Trophoblast cell (in vitro differentiated cells and primary cell): ENCODE measurements at regions not wholly inside any gene's neighbourhood (a gene's known extent, or its start where the extent isn't known, plus 50 kb on each side); places are given as distances from the start of the nearest gene placed in this dataset.

Source experiments
- DNase-seq, 2 donors: peaks; one replicate each; pipeline ENCODE4 v3.0.0-alpha.2; 2016
- H2AFZ ChIP-seq: 2 replicates; pipeline ENCODE4 v1.6.1; 2013; ENCODE audit warnings: low read length, moderate library complexity, mild to moderate bottlenecking; ENCODE audit not compliant: insufficient read depth, poor library complexity
- H2AK5ac ChIP-seq: 2 replicates; pipeline ENCODE4 v1.6.1; 2013; ENCODE audit warnings: mild to moderate bottlenecking, low read length
- H2BK120ac ChIP-seq: 2 replicates; pipeline ENCODE4 v1.6.1; 2013; ENCODE audit warnings: low read length, mild to moderate bottlenecking, moderate library complexity; ENCODE audit not compliant: insufficient read depth, poor library complexity
- H2BK12ac ChIP-seq: 2 replicates; pipeline ENCODE4 v1.6.1; 2013; ENCODE audit warnings: mild to moderate bottlenecking, low read length, moderate library complexity
- H2BK5ac ChIP-seq: 2 replicates; pipeline ENCODE4 v1.6.1; 2013; ENCODE audit warnings: low read length, low read depth, moderate library complexity, mild to moderate bottlenecking; ENCODE audit not compliant: poor library complexity
- H3K14ac ChIP-seq: 2 replicates; pipeline ENCODE4 v1.6.1; 2013; ENCODE audit warnings: mild to moderate bottlenecking, low read length
- H3K18ac ChIP-seq: 2 replicates; pipeline ENCODE4 v1.6.1; 2013; ENCODE audit warnings: mild to moderate bottlenecking, low read length
- H3K23ac ChIP-seq: 2 replicates; pipeline ENCODE4 v1.6.1; 2013; ENCODE audit warnings: low read length
- H3K27ac ChIP-seq: 2 replicates; pipeline ENCODE4 v1.5.1; 2013; ENCODE audit warnings: low read depth, mild to moderate bottlenecking, inconsistent platforms, low read length, moderate library complexity
- H3K27me3 ChIP-seq: 2 replicates; pipeline ENCODE4 v1.6.1; 2013; ENCODE audit warnings: inconsistent platforms, mild to moderate bottlenecking, low read length, moderate library complexity; ENCODE audit not compliant: insufficient read depth
- H3K36me3 ChIP-seq, 2 experiments: 1 replicate in 1 of 2; 2 replicates in 1 of 2; pipeline ENCODE4 v1.6.1; 2013; ENCODE audit warnings: low read length in 2 of 2, mild to moderate bottlenecking in 2 of 2, moderate library complexity in 1 of 2; ENCODE audit not compliant: insufficient read depth in 2 of 2, control insufficient read depth in 1 of 2
- H3K4ac ChIP-seq: 2 replicates; pipeline ENCODE4 v1.6.1; 2013; ENCODE audit warnings: low read depth, mild to moderate bottlenecking, low read length, moderate library complexity
- H3K4me1 ChIP-seq, 2 experiments: 1 replicate in 1 of 2; 2 replicates in 1 of 2; pipeline ENCODE4 v1.6.1; 2013; ENCODE audit warnings: low read length in 2 of 2, mild to moderate bottlenecking in 2 of 2, moderate library complexity in 1 of 2; ENCODE audit not compliant: insufficient read depth in 2 of 2, control insufficient read depth in 1 of 2
- H3K4me2 ChIP-seq: 2 replicates; pipeline ENCODE4 v1.6.1; 2013; ENCODE audit warnings: inconsistent platforms, mild to moderate bottlenecking, low read length, moderate library complexity
- H3K4me3 ChIP-seq: 2 replicates; pipeline ENCODE4 v1.5.1; 2013; ENCODE audit warnings: mild to moderate bottlenecking, low read depth, low read length, inconsistent platforms
- H3K79me1 ChIP-seq: one replicate; pipeline ENCODE4 v1.6.1; 2013; ENCODE audit warnings: low read length
- H3K79me2 ChIP-seq: 2 replicates; pipeline ENCODE4 v1.6.1; 2013; ENCODE audit warnings: low read length, mild to moderate bottlenecking; ENCODE audit not compliant: control insufficient read depth, insufficient read depth, poor library complexity
- H3K9ac ChIP-seq: 2 replicates; pipeline ENCODE4 v1.6.1; 2013; ENCODE audit warnings: mild to moderate bottlenecking, low read length
- H3K9me3 ChIP-seq: 2 replicates; pipeline ENCODE4 v1.6.1; 2013; ENCODE audit warnings: low read depth, mild to moderate bottlenecking, control low read depth, inconsistent platforms, low read length; ENCODE audit not compliant: insufficient read depth
- H4K12ac ChIP-seq: 2 replicates; pipeline ENCODE4 v1.6.1; 2013; ENCODE audit warnings: low read depth, mild to moderate bottlenecking, low read length, moderate library complexity
- H4K8ac ChIP-seq: 2 replicates; pipeline ENCODE4 v1.6.1; 2013; ENCODE audit warnings: low read depth, mild to moderate bottlenecking, low read length, moderate library complexity
- H4K91ac ChIP-seq: one replicate; pipeline ENCODE4 v1.6.1; 2013; ENCODE audit warnings: low read depth, mild to moderate bottlenecking, low read length, moderate library complexity
- WGBS: extraction: QIAGEN DNeasy Blood & Tissue Kit; methylation state at CpG from one replicate; pipeline ENCODE4 v1.1.7; 2013; ENCODE audit warnings: missing lambda C conversion rate; ENCODE audit not compliant: insufficient read length, insufficient coverage; ENCODE audit errors: extremely low coverage; 5-methylcytosine and 5-hydroxymethylcytosine counted together

DNA sequence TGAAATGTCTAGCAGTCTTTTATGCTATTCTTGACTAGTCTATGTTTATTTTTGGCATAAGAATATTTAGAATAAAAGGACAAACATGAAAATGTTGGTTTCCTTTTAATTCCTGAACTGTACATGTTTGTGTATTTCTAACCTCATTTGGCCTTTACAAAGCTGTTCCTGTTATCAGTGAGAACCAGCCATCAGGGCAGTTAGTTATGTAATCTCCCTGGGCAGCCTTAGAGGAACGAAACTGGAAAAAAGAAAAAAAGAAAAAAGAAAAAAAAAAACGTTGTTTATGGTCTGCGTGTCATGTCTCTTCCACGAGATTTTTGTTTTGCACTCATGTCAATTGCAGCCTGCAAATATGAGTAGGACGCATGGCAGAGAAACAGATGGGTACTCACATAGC lies 193.7 kb downstream of the MAGEB5 start:
- no peaks in the 10 kb centered on the region for H3K4me1 ChIP-seq
- no peaks in the 10 kb centered on the region for H3K79me2 ChIP-seq
- H2AK5ac ChIP-seq, result no peak overlapping the region
- no peak overlapping the region for H3K23ac ChIP-seq
- no peak overlapping the region for H3K4me3 ChIP-seq
- H3K4me2 ChIP-seq, result no peak overlapping the region
- H3K79me1 ChIP-seq, result no peaks in the 10 kb centered on the region
- H3K14ac ChIP-seq, result no peak overlapping the region
- H3K18ac ChIP-seq, result no peak overlapping the region
- no peak overlapping the region for H4K12ac ChIP-seq
- H2BK12ac ChIP-seq, result no peak overlapping the region
- no peak overlapping the region for H4K91ac ChIP-seq
- H4K8ac ChIP-seq, result no peak overlapping the region
- H3K36me3 ChIP-seq, result no peaks in the 10 kb centered on the region
- no peak overlapping the region for H3K9ac ChIP-seq
- no peak overlapping the region for H3K27ac ChIP-seq
- no peaks in the 10 kb centered on the region for H3K9me3 ChIP-seq
- DNase-seq, result no peak
- WGBS, result no CpG with 5 or more reads among the region's 5 CpGs
- H2BK5ac ChIP-seq, result no peak overlapping the region
- no peaks in the 10 kb centered on the region for H3K27me3 ChIP-seq
- H2AFZ ChIP-seq, result no peak overlapping the region
- no peak overlapping the region for H2BK120ac ChIP-seq
- no peak overlapping the region for H3K4ac ChIP-seq

DNA sequence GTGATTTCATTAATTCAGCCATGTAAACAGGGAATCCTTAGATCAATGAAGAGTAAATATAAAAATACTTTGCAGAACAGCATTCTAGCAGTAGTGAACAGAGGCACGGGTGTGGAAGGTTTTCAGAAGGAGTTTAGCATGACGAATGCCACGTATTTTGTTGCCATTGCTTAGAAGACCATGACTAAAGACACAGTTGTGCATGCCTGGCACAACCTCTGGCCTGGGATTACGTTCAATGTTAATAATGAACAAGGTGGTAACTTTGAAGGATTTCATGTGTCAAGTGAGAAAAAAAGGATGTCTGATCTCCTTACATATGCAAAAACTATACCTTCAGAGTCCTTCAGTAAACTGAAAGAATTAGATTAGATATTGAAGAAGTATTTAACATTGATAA lies 171.9 kb downstream of the MAGEB5 start:
- Histone ChIP-seq H3K79me2 (no peaks in the 10 kb centered on the region), H3K27ac (no peak overlapping the region), H3K27me3 (no peaks in the 10 kb centered on the region), H4K91ac (no peak overlapping the region), H2BK120ac (no peak overlapping the region), H3K36me3 (no peaks in the 10 kb centered on the region), H3K23ac (no peak overlapping the region), H2BK12ac (no peak overlapping the region), H4K12ac (no peak overlapping the region), H3K9me3 (no peaks in the 10 kb centered on the region), H4K8ac (no peak overlapping the region), H2AFZ (no peak overlapping the region), H3K4me3 (no peak overlapping the region), H2AK5ac (no peak overlapping the region), H3K4me2 (no peak overlapping the region), H3K14ac (no peak overlapping the region), H3K18ac (no peak overlapping the region), H3K9ac (no peak overlapping the region), H3K4ac (no peak overlapping the region), H2BK5ac (no peak overlapping the region), H3K4me1 (no peaks in the 10 kb centered on the region), H3K79me1 (no peaks in the 10 kb centered on the region)
- WGBS, result no CpG with 5 or more reads among the region's 4 CpGs
- no peak for DNase-seq

- H2AK5ac ChIP-seq, result no peak overlapping the region
- no peak overlapping the region for H4K8ac ChIP-seq
- H3K4me2 ChIP-seq, result no peak overlapping the region
- H3K23ac ChIP-seq, result no peak overlapping the region
- no CpG with 5 or more reads among the region's 5 CpGs for WGBS
- no peak overlapping the region for H3K4me3 ChIP-seq
- no peaks in the 10 kb centered on the region for H3K9me3 ChIP-seq
- H2AFZ ChIP-seq, result no peak overlapping the region
- no peak overlapping the region for H2BK12ac ChIP-seq
- no peak overlapping the region for H4K91ac ChIP-seq
- no peaks in the 10 kb centered on the region for H3K4me1 ChIP-seq
- H2BK120ac ChIP-seq, result no peak overlapping the region
- no peaks in the 10 kb centered on the region for H3K79me2 ChIP-seq
- no peak overlapping the region for H3K14ac ChIP-seq
- H3K27ac ChIP-seq, result no peak overlapping the region
- no peak for DNase-seq
- H3K4ac ChIP-seq, result no peak overlapping the region
- H4K12ac ChIP-seq, result no peak overlapping the region
- H3K36me3 ChIP-seq, result no peaks in the 10 kb centered on the region
- no peak overlapping the region for H3K9ac ChIP-seq
- no peaks in the 10 kb centered on the region for H3K27me3 ChIP-seq
- H3K18ac ChIP-seq, result no peak overlapping the region
- H2BK5ac ChIP-seq, result no peak overlapping the region
- no peaks in the 10 kb centered on the region for H3K79me1 ChIP-seq
Measured at GRCh38 chrX:26376037-26376708, 160.2 kb downstream of the MAGEB5 start.

DNA sequence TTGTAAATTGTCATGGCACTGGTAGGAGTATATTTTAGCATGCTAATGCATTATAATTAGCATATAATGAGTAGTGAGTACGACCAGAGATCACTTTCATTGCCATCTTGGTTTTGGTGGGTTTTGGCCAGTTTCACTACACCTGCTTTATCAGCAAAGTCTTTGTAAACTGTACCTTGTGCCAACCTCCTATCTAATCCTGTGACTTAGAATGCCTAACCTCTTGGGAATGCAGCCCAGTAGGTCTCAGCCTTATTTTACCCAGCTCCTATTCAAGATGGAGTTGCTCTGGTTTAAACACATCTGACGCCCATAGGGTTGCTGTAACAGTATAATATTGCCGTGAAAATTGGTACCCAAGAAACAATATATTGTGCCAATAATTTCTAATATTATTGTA lies 159.4 kb downstream of the MAGEB5 start:
- Histone ChIP-seq H3K36me3 (no peaks in the 10 kb centered on the region), H4K8ac (no peak overlapping the region), H2BK120ac (no peak overlapping the region), H3K79me2 (no peaks in the 10 kb centered on the region), H3K23ac (no peak overlapping the region), H3K79me1 (no peaks in the 10 kb centered on the region), H4K91ac (no peak overlapping the region), H3K4me2 (no peak overlapping the region), H3K27ac (no peak overlapping the region), H3K9ac (no peak overlapping the region), H4K12ac (no peak overlapping the region), H3K4me1 (no peaks in the 10 kb centered on the region), H2BK5ac (no peak overlapping the region), H3K18ac (no peak overlapping the region), H2AK5ac (no peak overlapping the region), H3K4me3 (no peak overlapping the region), H2BK12ac (no peak overlapping the region), H3K9me3 (no peaks in the 10 kb centered on the region), H3K27me3 (no peaks in the 10 kb centered on the region), H3K14ac (no peak overlapping the region), H3K4ac (no peak overlapping the region), H2AFZ (no peak overlapping the region)
- WGBS, result no CpG with 5 or more reads among the region's 3 CpGs
- DNase-seq, result no peak
